Peyer's patch (tissue), 4 donors: ENCODE measurements at regions not wholly inside any gene's neighbourhood (a gene's known extent, or its start where the extent isn't known, plus 50 kb on each side); places are given as distances from the start of the nearest gene placed in this dataset.

Experiments
- DNase-seq, 3 donors: peaks; one replicate each; pipeline ENCODE4 v3.0.0-alpha.2; 2017 to 2019
- H3K27ac ChIP-seq, 4 donors: fragments of 200-600 bp; sonication (generic); one replicate each; pipeline ENCODE4 v1.5.1; 2016 to 2019
- H3K27me3 ChIP-seq, 2 donors: fragments of 200-600 bp; sonication (generic); one replicate each; pipeline ENCODE4 v1.5.1; 2019
- H3K36me3 ChIP-seq, 3 donors: fragments of 200-600 bp; sonication (generic); one replicate each; pipeline ENCODE4 v1.5.1; 2016 to 2019
- H3K4me1 ChIP-seq, 4 donors: fragments of 200-600 bp; sonication (generic); one replicate each; pipeline ENCODE4 v1.5.1; 2016 to 2019
- H3K4me3 ChIP-seq, 4 donors: fragments of 200-600 bp; sonication (generic); 1 replicate in 3 of 4; 2 replicates in 1 of 4; pipeline ENCODE4 v1.5.1; 2016 to 2019; ENCODE audit warnings: mild to moderate bottlenecking in 1 of 4
- H3K9me3 ChIP-seq, 4 donors: fragments of 200-600 bp; sonication (generic); one replicate each; pipeline ENCODE4 v1.5.1; 2016 to 2019; ENCODE audit warnings: mild to moderate bottlenecking in 1 of 4
- CTCF ChIP-seq, 6 experiments: fragments of 450-650 bp in 4 of 6; fragments of 200-600 bp in 2 of 6; sonication (generic) in 1 of 6; IDR thresholded peaks; one replicate each; pipeline ENCODE4 v1.5.1; 2017 to 2019; ENCODE audit warnings: antibody characterized with exemption in 6 of 6, mild to moderate bottlenecking in 3 of 6, moderate library complexity in 1 of 6
- POLR2A ChIP-seq, 2 donors: fragments of 450-650 bp; IDR thresholded peaks; one replicate each; pipeline ENCODE4 v1.5.1; 2017; ENCODE audit warnings: antibody characterized with exemption in 2 of 2, mild to moderate bottlenecking in 2 of 2, moderate library complexity in 2 of 2

- TF ChIP-seq CTCF (IDR thresholded peaks at IDR 0.05), result no peak
- TF ChIP-seq POLR2A (IDR thresholded peaks at IDR 0.05), result no peak
- no peaks in the 10 kb centered on the region for H3K27me3 ChIP-seq
- H3K27ac ChIP-seq, result no peak overlapping the region
- no peaks in the 10 kb centered on the region for H3K4me1 ChIP-seq
- no peaks in the 10 kb centered on the region for H3K36me3 ChIP-seq
- no peaks in the 10 kb centered on the region for H3K9me3 ChIP-seq
- H3K4me3 ChIP-seq, result no peak overlapping the region
- no peak for DNase-seq
Measured at GRCh38 chr13:105107781-105108180, 1427.7 kb downstream of the EFNB2 start.

- Histone ChIP-seq H3K4me3 (no peak overlapping the region), H3K27me3 (no peaks in the 10 kb centered on the region), H3K4me1 (no peaks in the 10 kb centered on the region), H3K9me3 (no peaks in the 10 kb centered on the region), H3K27ac (no peak overlapping the region), H3K36me3 (no peaks in the 10 kb centered on the region)
- no peak for TF ChIP-seq POLR2A (IDR thresholded peaks at IDR 0.05)
- no peak for TF ChIP-seq CTCF (IDR thresholded peaks at IDR 0.05)
- DNase-seq, result no peak
Measured at GRCh38 chr13:105105471-105105870, 1430.0 kb downstream of the EFNB2 start.

- H3K4me3 ChIP-seq, result no peak overlapping the region
- no peak overlapping the region for H3K27ac ChIP-seq
- DNase-seq, result no peak
- H3K4me1 ChIP-seq, result no peaks in the 10 kb centered on the region
- TF ChIP-seq CTCF (IDR thresholded peaks at IDR 0.05), result no peak
- no peak for TF ChIP-seq POLR2A (IDR thresholded peaks at IDR 0.05)
- H3K36me3 ChIP-seq, result no peaks in the 10 kb centered on the region
- H3K27me3 ChIP-seq, result no peaks in the 10 kb centered on the region
- H3K9me3 ChIP-seq, result no peaks in the 10 kb centered on the region
Measured at GRCh38 chr13:105097521-105097920, 1437.9 kb downstream of the EFNB2 start.

- Histone ChIP-seq H3K27ac (no peak overlapping the region), H3K9me3 (no peaks in the 10 kb centered on the region), H3K27me3 (no peaks in the 10 kb centered on the region), H3K4me3 (no peak overlapping the region), H3K4me1 (no peaks in the 10 kb centered on the region), H3K36me3 (no peaks in the 10 kb centered on the region)
- TF ChIP-seq POLR2A (IDR thresholded peaks at IDR 0.05) (no peak), CTCF (IDR thresholded peaks at IDR 0.05) (no peak)
- no peak for DNase-seq
Measured at GRCh38 chr13:105089858-105090643, 1445.4 kb downstream of the EFNB2 start.

GRCh38 chr13:105087945-105088344, 1447.5 kb downstream of the EFNB2 start:
- no peak for DNase-seq
- Histone ChIP-seq H3K4me3 (no peak overlapping the region), H3K4me1 (no peaks in the 10 kb centered on the region), H3K27me3 (no peaks in the 10 kb centered on the region), H3K9me3 (no peaks in the 10 kb centered on the region), H3K36me3 (no peaks in the 10 kb centered on the region), H3K27ac (no peak overlapping the region)
- TF ChIP-seq POLR2A (IDR thresholded peaks at IDR 0.05) (no peak), CTCF (IDR thresholded peaks at IDR 0.05) (no peak)
